ENCODE measurements at regions not wholly inside any gene's neighbourhood (a gene's known extent, or its start where the extent isn't known, plus 50 kb on each side); places are given as distances from the start of the nearest gene placed in this dataset.
A peak's percentile ranks its signal among the peaks of the same experiment; 100 is the strongest.
"Not testable (repeated sequence)": the region's sequence is repeated elsewhere in the genome, so short reads cannot be mapped to it uniquely, and the experiment has no call there.

GRCh38 chr13:106095406-106095805 lies 440.1 kb downstream of the EFNB2 start:
- H3K4me3 ChIP-seq (ENCODE audit: low read depth, low read length): no peak overlapping the region
- no peak for DNase-seq (ENCODE audit: low read depth)
- TF ChIP-seq CTCF (IDR thresholded peaks at IDR 0.05; ENCODE audit: control insufficient read depth, extremely low read depth, insufficient read depth): no peak

- TF ChIP-seq CTCF (IDR thresholded peaks at IDR 0.05; ENCODE audit: control insufficient read depth, extremely low read depth, insufficient read depth): no peak
- no peak overlapping the region for H3K4me3 ChIP-seq (ENCODE audit: low read depth, low read length)
- DNase-seq (ENCODE audit: low read depth): no peak
Measured at GRCh38 chr13:106090001-106090400, 445.5 kb downstream of the EFNB2 start.

- TF ChIP-seq CTCF (IDR thresholded peaks at IDR 0.05; ENCODE audit: control insufficient read depth, extremely low read depth, insufficient read depth): no peak
- no peak for DNase-seq (ENCODE audit: low read depth)
- no peak overlapping the region for H3K4me3 ChIP-seq (ENCODE audit: low read depth, low read length)
Measured at GRCh38 chr13:106089261-106089980, 446.0 kb downstream of the EFNB2 start.

GRCh38 chr13:106088085-106088484 lies 447.4 kb downstream of the EFNB2 start:
- TF ChIP-seq CTCF (IDR thresholded peaks at IDR 0.05; ENCODE audit: control insufficient read depth, extremely low read depth, insufficient read depth): no peak
- DNase-seq (ENCODE audit: low read depth): no peak
- H3K4me3 ChIP-seq (ENCODE audit: low read depth, low read length): no peak overlapping the region

- no peak for DNase-seq (ENCODE audit: low read depth)
- H3K4me3 ChIP-seq (ENCODE audit: low read depth, low read length): no peak overlapping the region
- TF ChIP-seq CTCF (IDR thresholded peaks at IDR 0.05; ENCODE audit: control insufficient read depth, extremely low read depth, insufficient read depth): no peak
Measured at GRCh38 chr13:106087201-106087600, 448.3 kb downstream of the EFNB2 start.

GRCh38 chr13:106083620-106084350 lies 451.7 kb downstream of the EFNB2 start:
- TF ChIP-seq CTCF (IDR thresholded peaks at IDR 0.05; ENCODE audit: control insufficient read depth, extremely low read depth, insufficient read depth): peak; percentile 36
- no peak for DNase-seq (ENCODE audit: low read depth)
- H3K4me3 ChIP-seq (ENCODE audit: low read depth, low read length): no peak overlapping the region

- not testable (repeated sequence) for H3K4me3 ChIP-seq (ENCODE audit: low read depth, low read length); DNase-seq (ENCODE audit: low read depth)
Measured at GRCh38 chr13:106081221-106081620, 454.2 kb downstream of the EFNB2 start.

Measured in LNCaP clone FGC (cell line).